ENCODE measurements at regions not wholly inside any gene's neighbourhood (a gene's known extent, or its start where the extent isn't known, plus 50 kb on each side); places are given as distances from the start of the nearest gene placed in this dataset.

DNA sequence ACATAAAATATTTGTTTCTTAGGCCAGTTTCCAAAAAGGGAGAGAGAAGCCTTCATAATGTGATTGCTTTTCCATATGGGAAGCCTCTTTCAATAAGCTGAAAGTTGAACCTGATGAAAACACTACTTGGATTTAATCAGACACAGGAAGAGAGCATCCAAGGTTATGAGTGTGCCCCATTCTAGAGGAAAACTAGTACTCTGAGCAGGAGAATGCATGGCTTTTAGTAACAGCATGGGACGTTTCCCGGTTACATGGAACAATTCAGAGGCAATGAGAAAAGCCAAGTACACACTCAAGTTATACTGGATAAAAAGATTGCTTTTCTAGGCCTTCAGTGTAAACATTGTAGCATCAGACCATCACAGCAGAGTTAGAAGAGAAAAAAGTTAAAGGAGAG is 315.8 kb downstream of the ZNF516 start:
- no peak for DNase-seq

GRCh38 chr18:76177160-76177559 is 317.9 kb downstream of the ZNF516 start:
- no peak for DNase-seq

DNA sequence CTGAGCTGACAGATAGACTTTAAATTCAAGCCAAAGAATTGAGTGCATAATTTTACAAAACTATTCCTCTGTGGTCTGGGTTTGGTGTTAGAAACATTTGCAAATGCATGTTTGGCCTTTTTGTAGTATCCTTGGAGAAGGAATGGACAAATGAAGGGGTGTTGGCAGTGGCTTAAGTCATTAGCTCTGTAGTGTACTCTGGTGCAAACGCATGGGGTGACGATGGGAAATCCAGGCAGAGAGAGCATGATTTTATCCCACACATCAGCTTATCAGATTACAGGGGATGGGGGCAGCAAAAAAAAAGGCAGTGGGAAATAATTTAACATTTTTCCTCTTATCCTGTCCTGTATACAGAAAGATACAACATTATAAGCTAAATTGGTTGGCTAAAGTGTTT is 320.6 kb downstream of the ZNF516 start:
- DNase-seq = no peak

GRCh38 chr18:76169733-76170132 is 325.3 kb downstream of the ZNF516 start:
- DNase-seq = no peak

GRCh38 chr18:76167845-76168621 is 327.0 kb downstream of the ZNF516 start:
- DNase-seq = no peak

- DNase-seq = no peak
Observed at GRCh38 chr18:76167410-76167809, 327.6 kb downstream of the ZNF516 start.

GRCh38 chr18:76162886-76163285 is 332.2 kb downstream of the ZNF516 start:
- no peak for DNase-seq

GRCh38 chr18:76161983-76162382 is 333.1 kb downstream of the ZNF516 start:
- no peak for DNase-seq

DNA sequence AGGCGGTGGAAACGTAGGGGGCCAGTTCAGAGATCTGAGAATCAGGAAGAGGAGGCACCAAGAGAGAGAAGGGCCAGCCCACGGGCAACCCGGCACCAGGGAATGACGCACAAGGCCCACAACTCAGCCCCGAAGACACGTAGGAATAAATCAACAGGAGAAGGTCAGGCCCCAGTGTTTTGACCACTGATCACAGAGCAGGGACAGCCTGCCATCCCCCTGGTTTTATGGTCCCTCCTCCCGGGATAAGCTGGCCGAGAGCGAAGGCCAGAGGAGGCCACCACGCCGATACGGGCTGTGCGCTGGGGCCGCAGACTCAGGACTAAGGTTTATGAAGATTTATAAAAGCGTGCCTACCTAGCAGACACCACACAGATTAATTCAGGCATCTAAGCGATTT is 341.4 kb downstream of the ZNF516 start:
- no peak for DNase-seq

DNA sequence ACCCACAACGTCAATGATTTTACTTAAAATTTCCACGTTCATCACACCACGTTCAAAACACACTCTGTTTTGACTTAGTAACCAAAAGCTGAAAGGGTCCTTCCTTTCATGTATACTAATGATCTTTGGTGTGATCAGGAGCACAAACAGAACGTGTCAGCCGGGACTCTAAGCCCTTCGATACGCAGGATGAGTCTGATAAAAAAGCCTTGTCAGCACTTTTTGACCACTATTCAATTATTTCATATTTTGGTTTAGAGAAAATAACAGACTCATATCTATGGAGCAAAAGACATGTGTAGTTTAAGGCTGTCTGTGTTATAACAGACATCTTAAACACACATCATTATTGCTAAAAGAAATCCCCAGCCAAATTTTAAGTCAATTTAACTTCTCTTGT is 345.3 kb downstream of the ZNF516 start:
- DNase-seq = no peak

- DNase-seq = no peak
Observed at GRCh38 chr18:76149284-76149683, 345.8 kb downstream of the ZNF516 start.

GRCh38 chr18:76145521-76146376 is 349.3 kb downstream of the ZNF516 start:
- DNase-seq = no peak

DNA sequence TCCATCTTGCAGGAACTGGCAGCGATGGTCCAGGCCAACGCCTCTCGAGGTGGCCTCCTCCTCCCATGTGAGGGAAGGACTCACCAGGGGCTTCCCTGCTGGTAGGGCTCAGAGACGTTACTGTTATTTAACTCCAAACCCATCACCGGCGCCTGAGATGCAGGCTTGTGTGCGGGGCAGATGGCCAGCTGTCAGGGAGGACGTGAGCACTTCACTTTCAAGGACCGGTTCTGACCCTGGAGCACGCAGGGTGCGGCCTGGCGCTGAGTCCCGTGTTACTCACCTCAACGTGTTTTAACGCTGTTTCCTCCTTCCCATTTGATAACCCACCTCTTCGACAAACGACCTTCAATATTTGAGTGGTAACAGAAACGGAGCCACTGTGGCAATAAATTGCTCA is 350.2 kb downstream of the ZNF516 start:
- DNase-seq = no peak

GRCh38 chr18:76142611-76143010 is 352.4 kb downstream of the ZNF516 start:
- no peak for DNase-seq

DNA sequence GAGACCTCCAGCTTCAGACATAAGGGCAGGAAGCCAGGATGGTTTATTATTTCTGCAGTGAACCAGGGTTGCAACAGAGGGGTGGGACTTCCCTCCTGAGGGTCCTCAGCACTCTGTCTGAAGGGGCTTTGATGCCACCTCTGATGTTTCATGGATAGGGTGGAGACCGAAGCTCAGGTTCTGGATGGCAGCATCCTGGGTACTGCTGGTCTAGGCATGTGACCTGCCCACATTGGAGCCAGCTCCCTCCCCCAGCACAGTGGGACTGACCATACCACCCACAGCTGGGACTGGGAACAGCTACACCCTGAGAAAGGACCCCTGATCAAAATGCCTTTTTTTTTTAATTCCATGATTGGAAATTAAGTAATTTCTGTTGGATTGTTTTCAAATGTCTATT is 355.2 kb downstream of the ZNF516 start:
- no peak for DNase-seq

- DNase-seq = no peak
Observed at GRCh38 chr18:76137216-76137615, 357.8 kb downstream of the ZNF516 start.

GRCh38 chr18:76136701-76137100 is 358.3 kb downstream of the ZNF516 start:
- DNase-seq = no peak

- DNase-seq = no peak
Observed at GRCh38 chr18:76134628-76135027, 360.4 kb downstream of the ZNF516 start.

GRCh38 chr18:76133873-76134272 is 361.2 kb downstream of the ZNF516 start:
- no peak for DNase-seq

DNA sequence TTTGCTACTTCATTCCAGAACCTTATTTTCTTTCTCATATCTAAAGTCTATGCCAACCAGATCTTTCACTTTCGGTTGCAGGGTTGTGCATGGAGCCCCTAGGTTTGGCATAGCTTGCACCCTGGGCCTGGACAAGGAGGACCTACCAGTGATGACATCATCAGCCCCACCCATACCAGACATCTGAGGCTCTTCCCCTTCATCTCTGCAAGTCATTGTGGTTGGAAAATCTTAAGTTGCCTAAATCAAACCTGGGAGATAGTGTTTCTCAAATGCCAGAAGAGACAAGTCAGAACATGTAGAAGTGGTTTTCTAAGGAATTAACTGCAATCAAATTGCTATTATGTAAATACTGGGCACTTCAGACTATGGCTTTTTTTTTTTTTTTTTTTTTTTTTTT is 363.3 kb downstream of the ZNF516 start:
- DNase-seq = no peak

DNA sequence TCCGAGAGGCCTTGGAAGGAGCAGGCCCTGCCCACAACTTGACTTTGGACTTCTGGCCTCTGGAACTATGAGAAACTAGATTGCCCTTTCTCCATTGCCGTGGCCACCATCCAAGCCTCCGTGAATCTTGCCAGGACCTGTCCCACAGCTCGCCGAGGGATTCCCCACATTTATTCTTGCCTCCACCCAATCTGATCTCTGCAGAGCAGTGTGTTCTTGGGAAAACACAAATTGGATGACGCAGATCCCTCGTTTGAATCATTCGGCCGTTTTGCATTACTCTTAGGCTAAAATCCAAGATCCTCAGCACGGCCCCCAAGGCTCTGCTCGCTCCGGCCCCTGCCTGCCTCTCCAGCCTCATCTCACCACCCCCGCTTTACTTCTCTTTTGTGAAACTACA is 364.2 kb downstream of the ZNF516 start:
- DNase-seq = no peak

DNA sequence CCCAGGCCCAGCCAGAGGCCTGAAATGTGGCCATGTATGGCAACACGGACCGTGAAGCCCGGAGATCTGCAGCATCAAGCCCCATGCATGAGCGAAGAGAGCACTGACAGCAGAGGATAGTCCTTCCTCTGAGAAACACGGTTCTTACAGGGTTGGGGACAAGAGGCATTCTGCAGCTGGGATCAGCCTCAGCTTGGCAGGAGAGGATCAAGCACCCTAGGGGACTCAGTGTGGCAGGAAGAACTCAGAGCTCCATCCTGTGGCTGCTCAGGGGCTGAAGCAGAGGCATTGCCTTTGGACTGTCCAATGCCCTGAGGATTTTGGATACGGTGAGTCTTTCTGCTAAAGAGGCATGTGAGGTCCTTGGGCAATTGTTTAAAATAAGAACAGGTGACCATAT is 368.7 kb downstream of the ZNF516 start:
- peak; percentile 42 for DNase-seq

DNA sequence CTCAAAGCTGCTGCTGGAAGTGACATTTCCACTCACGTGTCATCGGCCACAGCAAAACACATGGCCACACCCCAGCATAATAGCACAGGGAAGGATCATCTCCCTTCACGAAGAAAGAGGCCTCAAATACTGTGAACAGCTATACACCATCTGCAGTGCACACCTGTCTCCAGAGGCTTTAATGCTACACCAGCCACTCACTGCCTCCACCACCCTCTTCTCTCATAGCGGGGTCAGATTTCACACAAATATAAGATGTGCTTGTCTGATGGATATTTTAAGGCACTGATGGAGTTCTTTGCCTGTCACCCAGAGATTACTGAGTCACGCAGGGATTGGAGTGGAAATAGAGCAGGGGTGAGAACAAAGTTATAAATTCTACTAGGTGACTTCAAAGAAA is 374.0 kb downstream of the ZNF516 start:
- DNase-seq = no peak

GRCh38 chr18:76115580-76115979 is 379.5 kb downstream of the ZNF516 start:
- no peak for DNase-seq

All from COR-L47 (cell line).